ENCODE measurements at regions not wholly inside any gene's neighbourhood (a gene's known extent, or its start where the extent isn't known, plus 50 kb on each side); places are given as distances from the start of the nearest gene placed in this dataset.

DNA sequence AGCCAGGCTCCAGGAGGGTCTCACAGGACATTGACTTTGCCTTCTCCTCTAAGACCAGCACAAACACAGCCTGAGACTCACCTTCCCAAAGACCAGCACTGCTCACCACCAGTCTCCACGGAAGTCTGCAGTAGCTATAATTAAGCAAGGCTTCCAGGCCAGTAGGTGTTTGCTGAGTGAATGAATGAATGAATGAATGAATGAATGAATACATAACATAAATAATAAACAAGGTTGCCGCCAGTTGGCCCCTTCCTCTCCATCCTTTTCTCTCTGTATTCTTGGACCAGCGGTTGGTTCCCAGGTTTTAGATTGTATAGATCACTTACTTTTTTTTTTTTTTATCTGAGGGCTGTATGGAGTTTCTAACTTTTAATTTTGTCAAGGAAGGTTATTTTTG, 222.4 kb upstream of the ID2 start:
- H3K4me3 Mint-ChIP-seq: no peak overlapping the region
- Histone ChIP-seq H3K36me3 (ENCODE audit: control insufficient read depth, insufficient read depth, low read length) (no peaks in the 10 kb centered on the region), H3K4me1 (ENCODE audit: control insufficient read depth, insufficient read depth, low read length) (peaks cover 4% of the 10 kb centered on the region), H3K9ac (ENCODE audit: extremely low read depth, low read length, poor library complexity, severe bottlenecking) (no peak overlapping the region), H3K4me3 (ENCODE audit: low read length) (no peak overlapping the region), H3K27ac (ENCODE audit: low read depth, low read length) (no peak overlapping the region), H3K27me3 (ENCODE audit: control insufficient read depth, insufficient read depth, low read length, poor library complexity, severe bottlenecking) (no peaks in the 10 kb centered on the region), H3K9me3 (ENCODE audit: control insufficient read depth, low read length) (no peaks in the 10 kb centered on the region)
- no peaks in the 10 kb centered on the region for H3K9me3 Mint-ChIP-seq
- DNase-seq: no peak
- H3K36me3 Mint-ChIP-seq (ENCODE audit: low read depth): no peaks in the 10 kb centered on the region
- 85% methylated on average over 3 of the region's 3 CpGs; no CpG with 5 or more reads in 1 of the 2 experiments for WGBS, 2 experiments (ENCODE audit: insufficient coverage in 1 of 2, insufficient read length in 1 of 2)
- TF ChIP-seq, protein P1, sequence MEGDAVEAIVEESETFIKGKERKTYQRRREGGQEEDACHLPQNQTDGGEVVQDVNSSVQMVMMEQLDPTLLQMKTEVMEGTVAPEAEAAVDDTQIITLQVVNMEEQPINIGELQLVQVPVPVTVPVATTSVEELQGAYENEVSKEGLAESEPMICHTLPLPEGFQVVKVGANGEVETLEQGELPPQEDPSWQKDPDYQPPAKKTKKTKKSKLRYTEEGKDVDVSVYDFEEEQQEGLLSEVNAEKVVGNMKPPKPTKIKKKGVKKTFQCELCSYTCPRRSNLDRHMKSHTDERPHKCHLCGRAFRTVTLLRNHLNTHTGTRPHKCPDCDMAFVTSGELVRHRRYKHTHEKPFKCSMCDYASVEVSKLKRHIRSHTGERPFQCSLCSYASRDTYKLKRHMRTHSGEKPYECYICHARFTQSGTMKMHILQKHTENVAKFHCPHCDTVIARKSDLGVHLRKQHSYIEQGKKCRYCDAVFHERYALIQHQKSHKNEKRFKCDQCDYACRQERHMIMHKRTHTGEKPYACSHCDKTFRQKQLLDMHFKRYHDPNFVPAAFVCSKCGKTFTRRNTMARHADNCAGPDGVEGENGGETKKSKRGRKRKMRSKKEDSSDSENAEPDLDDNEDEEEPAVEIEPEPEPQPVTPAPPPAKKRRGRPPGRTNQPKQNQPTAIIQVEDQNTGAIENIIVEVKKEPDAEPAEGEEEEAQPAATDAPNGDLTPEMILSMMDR (conservative IDR thresholded peaks at IDR 0.05): no peak
- H3K4me1 Mint-ChIP-seq: peaks cover 22% of the 10 kb centered on the region
- H3K27me3 Mint-ChIP-seq (ENCODE audit: insufficient read depth): no peaks in the 10 kb centered on the region
- H3K27ac Mint-ChIP-seq: no peak overlapping the region

DNA sequence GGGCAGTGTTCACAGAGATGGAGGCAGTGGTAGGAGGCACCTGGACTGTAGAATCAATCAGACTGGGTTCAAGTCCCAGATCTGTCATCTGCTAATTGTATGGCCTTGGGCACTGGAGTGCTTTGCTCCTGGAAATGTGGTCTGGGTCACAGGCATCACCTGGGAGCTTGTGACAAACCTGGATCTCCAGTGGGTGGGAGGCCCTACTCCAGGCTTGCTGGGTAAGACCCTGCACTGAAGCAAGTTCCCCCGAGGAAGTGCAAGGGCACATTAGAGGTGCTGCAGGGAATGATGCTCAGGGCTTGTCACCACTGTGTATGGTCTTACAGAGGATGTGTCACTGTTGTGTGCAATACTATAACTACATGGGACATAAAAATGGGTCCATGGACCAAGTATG, 220.5 kb upstream of the ID2 start:
- TF ChIP-seq, protein P1 (conservative IDR thresholded peaks at IDR 0.05): no peak
- Histone ChIP-seq H3K27ac (ENCODE audit: low read depth, low read length) (no peak overlapping the region), H3K9ac (ENCODE audit: extremely low read depth, low read length, poor library complexity, severe bottlenecking) (no peak overlapping the region), H3K4me1 (ENCODE audit: control insufficient read depth, insufficient read depth, low read length) (peaks cover 4% of the 10 kb centered on the region), H3K9me3 (ENCODE audit: control insufficient read depth, low read length) (no peaks in the 10 kb centered on the region), H3K36me3 (ENCODE audit: control insufficient read depth, insufficient read depth, low read length) (no peaks in the 10 kb centered on the region), H3K27me3 (ENCODE audit: control insufficient read depth, insufficient read depth, low read length, poor library complexity, severe bottlenecking) (no peaks in the 10 kb centered on the region), H3K4me3 (ENCODE audit: low read length) (no peak overlapping the region)
- no peak for DNase-seq
- Mint-ChIP-seq H3K9me3 (no peaks in the 10 kb centered on the region), H3K4me3 (no peak overlapping the region), H3K27ac (no peak overlapping the region), H3K36me3 (ENCODE audit: low read depth) (no peaks in the 10 kb centered on the region), H3K4me1 (peaks cover 22% of the 10 kb centered on the region), H3K27me3 (ENCODE audit: insufficient read depth) (no peaks in the 10 kb centered on the region)
- 88 to 90% methylated on average over 1 of the region's 1 CpG for WGBS, 2 experiments (ENCODE audit: insufficient coverage in 1 of 2, insufficient read length in 1 of 2)

DNA sequence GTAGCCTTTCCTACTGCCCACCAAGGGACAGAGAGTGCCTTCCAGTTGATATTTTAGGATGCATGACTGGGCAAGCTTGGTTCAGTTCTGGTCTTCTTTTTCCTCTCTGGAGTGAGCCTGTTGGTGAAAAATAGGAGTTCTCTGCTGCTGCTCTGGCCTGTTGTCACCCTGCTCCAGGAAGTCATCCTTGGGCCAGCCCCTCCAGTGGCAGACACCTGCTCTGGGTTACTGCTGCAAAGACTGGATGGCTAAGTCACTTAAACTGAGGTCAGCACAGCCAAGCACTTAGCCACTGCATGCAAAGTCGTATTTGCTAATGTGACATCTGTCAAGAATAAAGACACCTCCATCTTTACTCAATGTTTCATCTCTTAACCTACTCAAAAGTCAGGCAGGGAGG, 219.6 kb upstream of the ID2 start:
- Mint-ChIP-seq H3K27me3 (ENCODE audit: insufficient read depth) (no peaks in the 10 kb centered on the region), H3K4me1 (peaks cover 20% of the 10 kb centered on the region), H3K9me3 (no peaks in the 10 kb centered on the region), H3K4me3 (no peak overlapping the region), H3K27ac (no peak overlapping the region), H3K36me3 (ENCODE audit: low read depth) (no peaks in the 10 kb centered on the region)
- H3K4me3 ChIP-seq (ENCODE audit: low read length): no peak overlapping the region
- 94 to 100% methylated on average over 1 of the region's 1 CpG for WGBS, 2 experiments (ENCODE audit: insufficient coverage in 1 of 2, insufficient read length in 1 of 2)
- no peaks in the 10 kb centered on the region for H3K9me3 ChIP-seq (ENCODE audit: control insufficient read depth, low read length)
- no peaks in the 10 kb centered on the region for H3K27me3 ChIP-seq (ENCODE audit: control insufficient read depth, insufficient read depth, low read length, poor library complexity, severe bottlenecking)
- H3K9ac ChIP-seq (ENCODE audit: extremely low read depth, low read length, poor library complexity, severe bottlenecking): no peak overlapping the region
- no peak overlapping the region for H3K27ac ChIP-seq (ENCODE audit: low read depth, low read length)
- H3K4me1 ChIP-seq (ENCODE audit: control insufficient read depth, insufficient read depth, low read length): peaks cover 4% of the 10 kb centered on the region
- no peaks in the 10 kb centered on the region for H3K36me3 ChIP-seq (ENCODE audit: control insufficient read depth, insufficient read depth, low read length)
- TF ChIP-seq, protein P1 (conservative IDR thresholded peaks at IDR 0.05): no peak
- DNase-seq: no peak

Measured in endodermal cell (in vitro differentiated cells).